SK-N-SH (cell line): ENCODE measurements at regions not wholly inside any gene's neighbourhood (a gene's known extent, or its start where the extent isn't known, plus 50 kb on each side); places are given as distances from the start of the nearest gene placed in this dataset.

ENCODE experiments used
- CTCF ChIA-PET: fragments of 300-600, 350-600 bp; formaldehyde crosslinking; extraction: SDS; loops from one replicate; lab custom pipeline; 2021; lab: Yijun Ruan, JAX
- POLR2A ChIA-PET: fragments of 350-600 bp; sonication (Branson Sonifier 250); formaldehyde crosslinking; extraction: SDS; loops from one replicate; lab custom pipeline; 2020; ENCODE audit warnings: antibody characterized with exemption, inconsistent platforms; lab: Yijun Ruan, JAX
- DNase-seq: peaks from one replicate; pipeline ENCODE4 v3.0.0; 2012
- H2AFZ ChIP-seq: fragments of 200-600 bp; sonication (generic); 2 replicates; pipeline ENCODE4 v1.8.1; 2016; ENCODE audit warnings: antibody characterized with exemption, mild to moderate bottlenecking, low read depth
- H3F3A ChIP-seq: fragments of 200-600 bp; sonication (generic); replicated peaks from 2 replicates; pipeline ENCODE3; 2016; ENCODE audit warnings: antibody characterized with exemption, mild to moderate bottlenecking; ENCODE audit not compliant: insufficient read depth
- H3K27ac ChIP-seq, 2 experiments: fragments of 200-500 bp in 1 of 2; fragments of 200-600 bp in 1 of 2; sonication (Bioruptor generic) in 1 of 2; sonication (generic), shearing (Covaris generic) in 1 of 2; 2 replicates each; pipeline versions ENCODE4 v1.5.1 to v1.6.1; 2014 to 2016; ENCODE audit warnings: low read depth in 2 of 2, inconsistent platforms in 1 of 2, low read length in 1 of 2, mild to moderate bottlenecking in 1 of 2, mixed read lengths in 1 of 2
- H3K27me3 ChIP-seq: fragments of 200-600 bp; sonication (generic), shearing (Covaris generic); 2 replicates; pipeline ENCODE4 v1.6.1; 2016; ENCODE audit warnings: mixed run types; ENCODE audit not compliant: insufficient read depth
- H3K36me3 ChIP-seq, 2 experiments: fragments of 200-500 bp in 1 of 2; fragments of 200-600 bp in 1 of 2; sonication (Bioruptor generic) in 1 of 2; sonication (generic) in 1 of 2; replicated peaks in 1 of 2; 2 replicates each; pipeline versions ENCODE3 to v1.5.1; 2014 to 2016; ENCODE audit warnings: low read length in 1 of 2, mild to moderate bottlenecking in 1 of 2; ENCODE audit not compliant: insufficient read depth in 2 of 2, control insufficient read depth in 1 of 2
- H3K4me1 ChIP-seq, 2 experiments: fragments of 200-500 bp in 1 of 2; fragments of 200-600 bp in 1 of 2; sonication (Bioruptor generic) in 1 of 2; sonication (generic), shearing (Covaris generic) in 1 of 2; 2 replicates each; pipeline versions ENCODE4 v1.5.1 to v1.6.1; 2014 to 2016; ENCODE audit warnings: low read depth in 1 of 2, low read length in 1 of 2, mixed run types in 1 of 2; ENCODE audit not compliant: insufficient read depth in 2 of 2, control insufficient read depth in 1 of 2
- H3K4me2 ChIP-seq: fragments of 200-600 bp; sonication (generic), shearing (Covaris generic); 2 replicates; pipeline ENCODE4 v1.6.1; 2017; ENCODE audit warnings: mixed run types
- H3K4me3 ChIP-seq, 2 experiments: fragments of 200-500 bp in 1 of 2; fragments of 200-600 bp in 1 of 2; sonication (Bioruptor generic) in 1 of 2; sonication (generic), shearing (Covaris generic) in 1 of 2; 2 replicates each; pipeline versions ENCODE4 v1.5.1 to v1.8.1; 2014 to 2016; ENCODE audit warnings: low read depth in 2 of 2, inconsistent platforms in 1 of 2, low read length in 1 of 2, mild to moderate bottlenecking in 1 of 2, mixed read lengths in 1 of 2, moderate library complexity in 1 of 2
- H3K79me2 ChIP-seq: fragments of 200-600 bp; sonication (generic); 2 replicates; pipeline ENCODE4 v1.8.1; 2017; ENCODE audit warnings: mild to moderate bottlenecking; ENCODE audit not compliant: insufficient read depth
- H3K9ac ChIP-seq: fragments of 200-600 bp; sonication (generic); 2 replicates; pipeline ENCODE4 v1.6.1; 2017; ENCODE audit warnings: mixed run types
- H3K9me2 ChIP-seq: fragments of 200-600 bp; sonication (generic); 2 replicates; pipeline ENCODE4 v1.6.1; 2017; ENCODE audit warnings: mixed run types
- H3K9me3 ChIP-seq: fragments of 200-600 bp; sonication (generic); 2 replicates; pipeline ENCODE4 v1.6.1; 2017; ENCODE audit warnings: mixed run types, mild to moderate bottlenecking, moderate library complexity
- H4K20me1 ChIP-seq: fragments of 200-600 bp; sonication (generic); 2 replicates; pipeline ENCODE4 v1.6.1; 2017; ENCODE audit warnings: mild to moderate bottlenecking, mixed run types; ENCODE audit not compliant: insufficient read depth
- CHD2 ChIP-seq: fragments of 150-350 bp; IDR thresholded peaks from 2 replicates; pipeline ENCODE4 v1.6.1; 2018; ENCODE audit warnings: low read length; ENCODE audit not compliant: partially characterized antibody
- CTCF ChIP-seq: fragments of 200-600 bp; sonication (generic); IDR thresholded peaks from 2 replicates; pipeline ENCODE4 v1.6.1; 2017; ENCODE audit warnings: antibody characterized with exemption, mild to moderate bottlenecking, moderate library complexity
- ELF1 ChIP-seq: IDR thresholded peaks from 2 replicates; pipeline ENCODE4 v1.4.0; 2012
- EZH2phosphoT487 ChIP-seq: fragments of 200-600 bp; sonication (generic); IDR thresholded peaks from 2 replicates; pipeline ENCODE4 v1.6.1; 2017; ENCODE audit warnings: low read depth, mixed run types, mild to moderate bottlenecking, antibody characterized with exemption, moderate library complexity, borderline replicate concordance
- FOXM1 ChIP-seq: IDR thresholded peaks from 2 replicates; pipeline ENCODE4 v1.4.0; 2012; ENCODE audit warnings: low read depth, mild to moderate bottlenecking
- GABPA ChIP-seq: IDR thresholded peaks from 2 replicates; pipeline ENCODE4 v1.4.0; 2012; ENCODE audit warnings: low read depth, mild to moderate bottlenecking
- IRF3 ChIP-seq: fragments of 150-350 bp; IDR thresholded peaks from 2 replicates; pipeline ENCODE4 v1.6.1; 2016; ENCODE audit warnings: mild to moderate bottlenecking, low read depth, low read length
- NFIC ChIP-seq: IDR thresholded peaks from 2 replicates; pipeline ENCODE4 v1.4.0; 2012; ENCODE audit warnings: borderline replicate concordance
- RAD21 ChIP-seq: IDR thresholded peaks from 2 replicates; pipeline ENCODE4 v1.6.1; 2012; ENCODE audit warnings: mild to moderate bottlenecking, low read length
- RCOR1 ChIP-seq: fragments of 150-350 bp; IDR thresholded peaks from 2 replicates; pipeline ENCODE4 v1.6.1; 2017; ENCODE audit warnings: antibody characterized with exemption, low read length
- SMC3 ChIP-seq: IDR thresholded peaks from 2 replicates; pipeline ENCODE4 v1.6.1; 2012; ENCODE audit warnings: low read depth, low read length, improper control_type of control experiment
- TCF12 ChIP-seq: IDR thresholded peaks from 2 replicates; pipeline ENCODE4 v1.4.0; 2012
- TEAD4 ChIP-seq: IDR thresholded peaks from 2 replicates; pipeline ENCODE4 v1.4.0; 2012; ENCODE audit warnings: mild to moderate bottlenecking, borderline replicate concordance; ENCODE audit not compliant: insufficient read depth
- YY1 ChIP-seq: IDR thresholded peaks from 2 replicates; pipeline ENCODE4 v1.4.0; 2012; ENCODE audit warnings: low read depth, mild to moderate bottlenecking
- ZBTB33 ChIP-seq: IDR thresholded peaks from 2 replicates; pipeline ENCODE4 v1.4.0; 2012; ENCODE audit warnings: low read depth, borderline replicate concordance
- WGBS: methylation state at CpG from one replicate; pipeline ENCODE4 v1.1.6; 2017; ENCODE audit warnings: low lambda C conversion rate; 5-methylcytosine and 5-hydroxymethylcytosine counted together

GRCh38 chr13:50586414-50587083, 256.9 kb downstream of the DLEU7 start:
- H3K79me2 ChIP-seq: no peaks in the 10 kb centered on the region
- no peak for DNase-seq
- no peak for TF ChIP-seq NFIC
- TF ChIP-seq EZH2phosphoT487: no peak
- no peak for TF ChIP-seq TEAD4
- TF ChIP-seq SMC3: no peak
- no peak for TF ChIP-seq CHD2
- no peak for TF ChIP-seq RAD21
- TF ChIP-seq ELF1: no peak
- no peak for TF ChIP-seq IRF3
- TF ChIP-seq TCF12: no peak
- no peak for TF ChIP-seq ZBTB33
- TF ChIP-seq RCOR1: no peak
- TF ChIP-seq YY1: no peak
- TF ChIP-seq GABPA: no peak
- no peak for TF ChIP-seq CTCF
- H3K9ac ChIP-seq: no peak overlapping the region
- peaks cover 2 to 17% of the 10 kb centered on the region in 2 experiments; a peak in 3 of 4 replicates for H3K4me1 ChIP-seq
- H3K27me3 ChIP-seq: no peaks in the 10 kb centered on the region
- WGBS: 90% methylated on average over 8 of the region's 8 CpGs
- H3K27ac ChIP-seq: no peak overlapping the region
- H2AFZ ChIP-seq: no peak overlapping the region
- CTCF ChIA-PET: no interaction called here
- no peaks in the 10 kb centered on the region for H4K20me1 ChIP-seq
- no peak overlapping the region for H3K4me3 ChIP-seq
- peaks cover 28% of the 10 kb centered on the region for H3F3A ChIP-seq
- H3K9me2 ChIP-seq: no peaks in the 10 kb centered on the region
- POLR2A ChIA-PET: no interaction called here
- H3K9me3 ChIP-seq: no peaks in the 10 kb centered on the region
- no peaks in the 10 kb centered on the region for H3K36me3 ChIP-seq
- H3K4me2 ChIP-seq: no peak overlapping the region

- no peak overlapping the region for H3K4me2 ChIP-seq
- peaks cover 30% of the 10 kb centered on the region for H3F3A ChIP-seq
- H3K9me2 ChIP-seq: no peaks in the 10 kb centered on the region
- no peak overlapping the region for H3K9ac ChIP-seq
- POLR2A ChIA-PET: no interaction called here
- peaks cover 2 to 19% of the 10 kb centered on the region in 2 experiments; a peak in 3 of 4 replicates for H3K4me1 ChIP-seq
- CTCF ChIA-PET: no interaction called here
- WGBS: 99% methylated on average over 4 of the region's 4 CpGs
- H3K36me3 ChIP-seq: no peaks in the 10 kb centered on the region
- no peaks in the 10 kb centered on the region for H3K9me3 ChIP-seq
- H3K27me3 ChIP-seq: no peaks in the 10 kb centered on the region
- H2AFZ ChIP-seq: no peak overlapping the region
- H3K27ac ChIP-seq: no peak overlapping the region
- no peaks in the 10 kb centered on the region for H4K20me1 ChIP-seq
- H3K4me3 ChIP-seq: no peak overlapping the region
- no peaks in the 10 kb centered on the region for H3K79me2 ChIP-seq
- DNase-seq: no peak
- TF ChIP-seq GABPA (no peak), FOXM1 (no peak)
- TF ChIP-seq, all 33 proteins: peak for 0
Observed at GRCh38 chr13:50587115-50587514, 256.4 kb downstream of the DLEU7 start.
